CD8-positive, alpha-beta memory T cell (primary cell): ENCODE measurements at regions not wholly inside any gene's neighbourhood (a gene's known extent, or its start where the extent isn't known, plus 50 kb on each side); places are given as distances from the start of the nearest gene placed in this dataset.

ENCODE experiments used
- CTCF ChIA-PET: fragments of 350-600 bp; sonication (Branson Sonifier 250); formaldehyde crosslinking; loops from one replicate; lab custom pipeline; 2021; ENCODE audit warnings: antibody characterized with exemption; lab: Charles Lee
- POLR2A ChIA-PET: fragments of 350-600 bp; sonication (Branson Sonifier 250); formaldehyde crosslinking; loops from one replicate; lab custom pipeline; 2021; ENCODE audit warnings: antibody characterized with exemption; lab: Charles Lee
- DNase-seq, 5 donors: peaks; one replicate each; pipeline versions ENCODE4 v3.0.0 to v3.0.0-alpha.2; 2020 to 2022; ENCODE audit warnings: mixed read lengths in 1 of 5
- H3K27ac ChIP-seq: one replicate; pipeline ENCODE4 v1.7.0; 2013; ENCODE audit warnings: low read depth, mild to moderate bottlenecking, low read length, moderate library complexity
- H3K27me3 ChIP-seq: 2 replicates; pipeline ENCODE4 v1.7.0; 2013; ENCODE audit warnings: low read length, mild to moderate bottlenecking; ENCODE audit not compliant: insufficient read depth, poor library complexity, severe bottlenecking
- H3K36me3 ChIP-seq: 2 replicates; pipeline ENCODE4 v1.7.0; 2013; ENCODE audit warnings: mild to moderate bottlenecking, low read length, moderate library complexity; ENCODE audit not compliant: insufficient read depth
- H3K4me1 ChIP-seq: 2 replicates; pipeline ENCODE4 v1.7.0; 2013; ENCODE audit warnings: mild to moderate bottlenecking, low read length, moderate library complexity; ENCODE audit not compliant: insufficient read depth
- H3K4me3 ChIP-seq: 2 replicates; pipeline ENCODE4 v1.7.0; 2013; ENCODE audit warnings: mild to moderate bottlenecking, low read length
- H3K9me3 ChIP-seq: 2 replicates; pipeline ENCODE4 v1.7.0; 2013; ENCODE audit warnings: mild to moderate bottlenecking, low read length
- H3K27ac Mint-ChIP-seq, 8 donors: one replicate each; pipeline ENCODE4 v1.8.0; 2020 to 2021; ENCODE audit warnings: mixed read lengths in 8 of 8, mild to moderate bottlenecking in 6 of 8, inconsistent platforms in 3 of 8, moderate library complexity in 3 of 8
- H3K27me3 Mint-ChIP-seq, 2 donors: one replicate each; pipeline ENCODE4 v1.8.0; 2020 to 2021; ENCODE audit warnings: mixed read lengths in 2 of 2, mild to moderate bottlenecking in 1 of 2, moderate library complexity in 1 of 2
- H3K36me3 Mint-ChIP-seq, 3 donors: one replicate each; pipeline ENCODE4 v1.8.0; 2020 to 2021; ENCODE audit warnings: mixed read lengths in 3 of 3, inconsistent platforms in 1 of 3, mild to moderate bottlenecking in 1 of 3
- H3K4me1 Mint-ChIP-seq, 3 donors: one replicate each; pipeline ENCODE4 v1.8.0; 2020 to 2021; ENCODE audit warnings: mixed read lengths in 3 of 3, inconsistent platforms in 1 of 3, mild to moderate bottlenecking in 1 of 3
- H3K4me3 Mint-ChIP-seq, 7 donors: one replicate each; pipeline ENCODE4 v1.8.0; 2020 to 2021; ENCODE audit warnings: mixed read lengths in 7 of 7, mild to moderate bottlenecking in 6 of 7, moderate library complexity in 4 of 7, inconsistent platforms in 2 of 7
- H3K9me3 Mint-ChIP-seq, 5 donors: one replicate each; pipeline ENCODE4 v1.8.0; 2020 to 2022; ENCODE audit warnings: mixed read lengths in 5 of 5, mild to moderate bottlenecking in 3 of 5, moderate library complexity in 2 of 5, inconsistent platforms in 1 of 5

GRCh38 chr2:144683966-144684365 is 164.0 kb upstream of the ZEB2 start:
- no peaks in the 10 kb centered on the region for H3K36me3 Mint-ChIP-seq
- no peaks in the 10 kb centered on the region for H3K4me1 Mint-ChIP-seq
- no peaks in the 10 kb centered on the region for H3K36me3 ChIP-seq
- no peak overlapping the region for H3K27ac Mint-ChIP-seq
- no peaks in the 10 kb centered on the region for H3K27me3 ChIP-seq
- no peaks in the 10 kb centered on the region for H3K4me1 ChIP-seq
- ChIA-PET CTCF (no interaction called here), POLR2A (no interaction called here)
- no peak overlapping the region for H3K4me3 ChIP-seq
- H3K9me3 Mint-ChIP-seq, result no peaks in the 10 kb centered on the region
- H3K4me3 Mint-ChIP-seq, result no peak overlapping the region
- no peaks in the 10 kb centered on the region for H3K9me3 ChIP-seq
- DNase-seq, result no peak
- no peak overlapping the region for H3K27ac ChIP-seq
- H3K27me3 Mint-ChIP-seq, result peaks cover 3 to 8% of the 10 kb centered on the region in 2 donors

- no peak overlapping the region for H3K4me3 ChIP-seq
- Mint-ChIP-seq H3K4me1 (no peaks in the 10 kb centered on the region), H3K4me3 (no peak overlapping the region), H3K9me3 (no peaks in the 10 kb centered on the region), H3K27ac (no peak overlapping the region), H3K27me3 (peaks cover 3 to 5% of the 10 kb centered on the region in 2 donors), H3K36me3 (no peaks in the 10 kb centered on the region)
- CTCF ChIA-PET, result no interaction called here
- POLR2A ChIA-PET, result no interaction called here
- H3K36me3 ChIP-seq, result no peaks in the 10 kb centered on the region
- no peaks in the 10 kb centered on the region for H3K4me1 ChIP-seq
- H3K9me3 ChIP-seq, result no peaks in the 10 kb centered on the region
- no peak for DNase-seq
- H3K27me3 ChIP-seq, result no peaks in the 10 kb centered on the region
- no peak overlapping the region for H3K27ac ChIP-seq
Observed at GRCh38 chr2:144683107-144683753, 163.3 kb upstream of the ZEB2 start.

- H3K27me3 ChIP-seq, result no peaks in the 10 kb centered on the region
- POLR2A ChIA-PET, result no interaction called here
- H3K9me3 ChIP-seq, result no peaks in the 10 kb centered on the region
- H3K9me3 Mint-ChIP-seq, result no peaks in the 10 kb centered on the region
- H3K4me1 Mint-ChIP-seq, result no peaks in the 10 kb centered on the region
- H3K27ac ChIP-seq, result no peak overlapping the region
- no peaks in the 10 kb centered on the region for H3K4me1 ChIP-seq
- no peak overlapping the region for H3K4me3 Mint-ChIP-seq
- no peaks in the 10 kb centered on the region for H3K36me3 ChIP-seq
- H3K36me3 Mint-ChIP-seq, result no peaks in the 10 kb centered on the region
- peaks cover 3 to 5% of the 10 kb centered on the region in 2 donors for H3K27me3 Mint-ChIP-seq
- H3K27ac Mint-ChIP-seq, result no peak overlapping the region
- CTCF ChIA-PET, result no interaction called here
- no peak for DNase-seq
- H3K4me3 ChIP-seq, result no peak overlapping the region
Observed at GRCh38 chr2:144682248-144682647, 162.3 kb upstream of the ZEB2 start.

GRCh38 chr2:144681389-144681788 is 161.5 kb upstream of the ZEB2 start:
- no peaks in the 10 kb centered on the region for H3K27me3 ChIP-seq
- Mint-ChIP-seq H3K36me3 (no peaks in the 10 kb centered on the region), H3K27me3 (peaks cover 3 to 5% of the 10 kb centered on the region in 2 donors), H3K4me3 (no peak overlapping the region), H3K4me1 (no peaks in the 10 kb centered on the region), H3K9me3 (no peaks in the 10 kb centered on the region), H3K27ac (no peak overlapping the region)
- H3K4me3 ChIP-seq, result no peak overlapping the region
- no peaks in the 10 kb centered on the region for H3K4me1 ChIP-seq
- DNase-seq, result no peak
- no peaks in the 10 kb centered on the region for H3K36me3 ChIP-seq
- ChIA-PET CTCF (no interaction called here), POLR2A (no interaction called here)
- no peak overlapping the region for H3K27ac ChIP-seq
- H3K9me3 ChIP-seq, result no peaks in the 10 kb centered on the region

- no peaks in the 10 kb centered on the region for H3K27me3 Mint-ChIP-seq
- Histone ChIP-seq H3K4me3 (no peak overlapping the region), H3K9me3 (no peaks in the 10 kb centered on the region), H3K27me3 (no peaks in the 10 kb centered on the region), H3K4me1 (no peaks in the 10 kb centered on the region), H3K36me3 (no peaks in the 10 kb centered on the region), H3K27ac (no peak overlapping the region)
- no peak overlapping the region for H3K4me3 Mint-ChIP-seq
- POLR2A ChIA-PET, result no interaction called here
- no peaks in the 10 kb centered on the region for H3K36me3 Mint-ChIP-seq
- H3K27ac Mint-ChIP-seq, result no peak overlapping the region
- H3K9me3 Mint-ChIP-seq, result no peaks in the 10 kb centered on the region
- H3K4me1 Mint-ChIP-seq, result no peaks in the 10 kb centered on the region
- no peak for DNase-seq
- CTCF ChIA-PET, result no interaction called here
Observed at GRCh38 chr2:144679942-144680341, 160.0 kb upstream of the ZEB2 start.

GRCh38 chr2:144678736-144679135 is 158.8 kb upstream of the ZEB2 start:
- Histone ChIP-seq H3K27me3 (no peaks in the 10 kb centered on the region), H3K36me3 (no peaks in the 10 kb centered on the region), H3K27ac (no peak overlapping the region), H3K4me3 (no peak overlapping the region), H3K9me3 (no peaks in the 10 kb centered on the region), H3K4me1 (no peaks in the 10 kb centered on the region)
- H3K36me3 Mint-ChIP-seq, result no peaks in the 10 kb centered on the region
- no peaks in the 10 kb centered on the region for H3K27me3 Mint-ChIP-seq
- no peak overlapping the region for H3K27ac Mint-ChIP-seq
- H3K9me3 Mint-ChIP-seq, result no peaks in the 10 kb centered on the region
- no peak overlapping the region for H3K4me3 Mint-ChIP-seq
- ChIA-PET POLR2A (no interaction called here), CTCF (no interaction called here)
- H3K4me1 Mint-ChIP-seq, result no peaks in the 10 kb centered on the region
- no peak for DNase-seq

- H3K4me1 Mint-ChIP-seq, result no peaks in the 10 kb centered on the region
- no peak overlapping the region for H3K4me3 Mint-ChIP-seq
- no peaks in the 10 kb centered on the region for H3K9me3 Mint-ChIP-seq
- no peak for DNase-seq
- no peak overlapping the region for H3K27ac Mint-ChIP-seq
- H3K9me3 ChIP-seq, result no peaks in the 10 kb centered on the region
- H3K27me3 ChIP-seq, result no peaks in the 10 kb centered on the region
- H3K4me1 ChIP-seq, result no peaks in the 10 kb centered on the region
- H3K36me3 Mint-ChIP-seq, result no peaks in the 10 kb centered on the region
- POLR2A ChIA-PET, result no interaction called here
- H3K4me3 ChIP-seq, result no peak overlapping the region
- H3K27me3 Mint-ChIP-seq, result no peaks in the 10 kb centered on the region
- CTCF ChIA-PET, result no interaction called here
- H3K27ac ChIP-seq, result no peak overlapping the region
- H3K36me3 ChIP-seq, result no peaks in the 10 kb centered on the region
Observed at GRCh38 chr2:144675731-144676130, 155.8 kb upstream of the ZEB2 start.

GRCh38 chr2:144675331-144675730 is 155.4 kb upstream of the ZEB2 start:
- H3K27ac Mint-ChIP-seq, result no peak overlapping the region
- Histone ChIP-seq H3K4me3 (no peak overlapping the region), H3K9me3 (no peaks in the 10 kb centered on the region), H3K4me1 (no peaks in the 10 kb centered on the region), H3K36me3 (no peaks in the 10 kb centered on the region), H3K27ac (no peak overlapping the region), H3K27me3 (no peaks in the 10 kb centered on the region)
- no peak overlapping the region for H3K4me3 Mint-ChIP-seq
- no peaks in the 10 kb centered on the region for H3K27me3 Mint-ChIP-seq
- no peaks in the 10 kb centered on the region for H3K9me3 Mint-ChIP-seq
- H3K4me1 Mint-ChIP-seq, result no peaks in the 10 kb centered on the region
- ChIA-PET CTCF (no interaction called here), POLR2A (no interaction called here)
- H3K36me3 Mint-ChIP-seq, result no peaks in the 10 kb centered on the region
- DNase-seq, result no peak

- Histone ChIP-seq H3K36me3 (no peaks in the 10 kb centered on the region), H3K4me1 (no peaks in the 10 kb centered on the region), H3K27me3 (no peaks in the 10 kb centered on the region), H3K4me3 (no peak overlapping the region), H3K27ac (no peak overlapping the region), H3K9me3 (no peaks in the 10 kb centered on the region)
- Mint-ChIP-seq H3K27me3 (peaks cover 3 to 7% of the 10 kb centered on the region in 2 donors), H3K4me1 (no peaks in the 10 kb centered on the region), H3K36me3 (no peaks in the 10 kb centered on the region), H3K4me3 (no peak overlapping the region), H3K9me3 (no peaks in the 10 kb centered on the region), H3K27ac (no peak overlapping the region)
- DNase-seq, result no peak
- ChIA-PET POLR2A (no interaction called here), CTCF (no interaction called here)
Observed at GRCh38 chr2:144674071-144674470, 154.2 kb upstream of the ZEB2 start.
